ENCODE measurements at regions not wholly inside any gene's neighbourhood (a gene's known extent, or its start where the extent isn't known, plus 50 kb on each side); places are given as distances from the start of the nearest gene placed in this dataset.
"Not testable (repeated sequence)": the region's sequence is repeated elsewhere in the genome, so short reads cannot be mapped to it uniquely, and the experiment has no call there.

GRCh38 chr9:138215588-138215987, 338.0 kb downstream of the CACNA1B start:
- not testable (repeated sequence) for H3K36me3 Mint-ChIP-seq (ENCODE audit: unreplicated experiment); H3K4me3 Mint-ChIP-seq (ENCODE audit: unreplicated experiment); H3K27ac Mint-ChIP-seq (ENCODE audit: unreplicated experiment); H3K4me1 Mint-ChIP-seq (ENCODE audit: unreplicated experiment); H3K27me3 Mint-ChIP-seq (ENCODE audit: unreplicated experiment); DNase-seq (ENCODE audit: extremely low spot score, unreplicated experiment); H3K9me3 Mint-ChIP-seq (ENCODE audit: unreplicated experiment)

DNA sequence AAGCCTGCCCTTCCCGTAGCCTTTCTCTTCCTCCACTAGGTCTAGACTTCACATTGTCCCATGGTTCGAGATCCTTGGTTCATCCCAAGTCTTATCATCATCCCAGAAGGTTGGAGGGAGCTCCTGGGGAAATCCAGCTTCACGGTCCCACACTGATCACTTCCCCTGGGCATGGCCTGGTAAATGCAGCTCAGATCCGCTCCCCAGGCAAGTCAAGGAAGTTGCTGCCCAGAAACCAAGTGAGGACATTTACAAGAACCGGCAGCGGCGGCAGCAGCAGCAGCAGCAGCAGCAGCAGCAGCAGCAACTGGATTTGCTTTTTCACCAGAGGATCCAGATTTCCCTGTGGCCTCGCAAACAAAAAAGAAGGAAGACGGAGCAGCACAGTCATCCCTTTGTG, 339.2 kb downstream of the CACNA1B start:
- not testable (repeated sequence) for H3K27me3 Mint-ChIP-seq (ENCODE audit: unreplicated experiment); H3K4me3 Mint-ChIP-seq (ENCODE audit: unreplicated experiment); H3K36me3 Mint-ChIP-seq (ENCODE audit: unreplicated experiment); H3K9me3 Mint-ChIP-seq (ENCODE audit: unreplicated experiment); H3K27ac Mint-ChIP-seq (ENCODE audit: unreplicated experiment); H3K4me1 Mint-ChIP-seq (ENCODE audit: unreplicated experiment)
- DNase-seq (ENCODE audit: extremely low spot score, unreplicated experiment), result peak; percentile 67

- H3K27ac Mint-ChIP-seq (ENCODE audit: unreplicated experiment); H3K27me3 Mint-ChIP-seq (ENCODE audit: unreplicated experiment); H3K36me3 Mint-ChIP-seq (ENCODE audit: unreplicated experiment); H3K4me3 Mint-ChIP-seq (ENCODE audit: unreplicated experiment); H3K9me3 Mint-ChIP-seq (ENCODE audit: unreplicated experiment); H3K4me1 Mint-ChIP-seq (ENCODE audit: unreplicated experiment): not testable (repeated sequence)
- DNase-seq (ENCODE audit: extremely low spot score, unreplicated experiment), result peak; percentile 70
These were observed 339.8 kb downstream of the CACNA1B start for GRCh38 chr9:138217284-138217850.

DNA sequence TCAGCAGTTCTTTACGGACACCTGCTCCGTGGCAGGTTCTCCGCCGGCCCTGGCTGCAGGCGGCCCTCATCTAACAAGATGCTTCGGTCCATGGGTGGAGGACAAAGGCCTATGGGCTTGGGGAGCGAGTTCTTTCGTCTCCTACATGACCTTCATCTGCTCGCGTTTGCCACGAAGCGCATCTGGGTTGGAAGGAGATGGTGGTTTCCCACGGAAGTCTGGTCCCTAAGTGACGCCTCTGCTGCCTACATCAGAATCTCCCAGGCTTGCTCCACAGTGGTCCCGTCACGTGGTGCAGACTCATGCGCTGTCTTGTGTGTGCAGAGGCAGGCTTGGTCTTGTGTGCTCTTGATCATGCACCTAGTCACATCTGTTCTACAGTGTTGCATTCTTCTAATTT, 341.7 kb downstream of the CACNA1B start:
- not testable (repeated sequence) for H3K4me3 Mint-ChIP-seq (ENCODE audit: unreplicated experiment); H3K27me3 Mint-ChIP-seq (ENCODE audit: unreplicated experiment); H3K27ac Mint-ChIP-seq (ENCODE audit: unreplicated experiment); H3K36me3 Mint-ChIP-seq (ENCODE audit: unreplicated experiment); H3K4me1 Mint-ChIP-seq (ENCODE audit: unreplicated experiment); H3K9me3 Mint-ChIP-seq (ENCODE audit: unreplicated experiment)
- DNase-seq (ENCODE audit: extremely low spot score, unreplicated experiment), result peak; percentile 76

DNA sequence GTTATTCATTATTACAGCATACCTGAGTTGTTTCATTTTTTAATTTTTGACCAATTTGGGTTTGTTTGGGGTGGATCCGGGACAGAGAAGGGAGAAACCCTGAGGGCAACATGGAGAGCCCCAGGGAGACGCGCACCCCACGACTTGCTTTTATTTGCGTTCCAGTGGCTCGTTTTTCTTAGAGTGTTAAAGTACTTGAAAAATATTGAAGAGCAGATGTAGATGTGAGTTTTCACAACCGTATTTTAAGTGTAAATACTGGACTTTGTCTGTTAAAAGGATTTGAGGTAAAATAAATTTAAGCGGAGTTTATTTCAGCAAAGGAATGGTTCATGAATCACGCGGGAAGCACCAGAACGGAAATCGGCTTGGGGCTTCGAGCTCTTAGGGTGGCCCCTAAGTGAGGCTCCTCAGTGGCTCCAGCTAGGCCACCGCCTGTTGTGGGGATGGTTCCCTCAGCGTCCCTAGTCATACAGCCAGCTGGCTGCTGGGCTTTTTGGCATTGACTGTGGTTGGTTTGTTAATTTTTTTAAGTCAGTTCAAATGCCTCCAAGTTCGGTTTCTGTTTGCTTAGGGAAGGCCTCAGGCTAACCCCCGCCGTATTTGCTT, 344.0 kb downstream of the CACNA1B start:
- H3K36me3 Mint-ChIP-seq (ENCODE audit: unreplicated experiment); H3K9me3 Mint-ChIP-seq (ENCODE audit: unreplicated experiment); H3K4me1 Mint-ChIP-seq (ENCODE audit: unreplicated experiment); H3K27me3 Mint-ChIP-seq (ENCODE audit: unreplicated experiment); DNase-seq (ENCODE audit: extremely low spot score, unreplicated experiment); H3K27ac Mint-ChIP-seq (ENCODE audit: unreplicated experiment); H3K4me3 Mint-ChIP-seq (ENCODE audit: unreplicated experiment): not testable (repeated sequence)

DNA sequence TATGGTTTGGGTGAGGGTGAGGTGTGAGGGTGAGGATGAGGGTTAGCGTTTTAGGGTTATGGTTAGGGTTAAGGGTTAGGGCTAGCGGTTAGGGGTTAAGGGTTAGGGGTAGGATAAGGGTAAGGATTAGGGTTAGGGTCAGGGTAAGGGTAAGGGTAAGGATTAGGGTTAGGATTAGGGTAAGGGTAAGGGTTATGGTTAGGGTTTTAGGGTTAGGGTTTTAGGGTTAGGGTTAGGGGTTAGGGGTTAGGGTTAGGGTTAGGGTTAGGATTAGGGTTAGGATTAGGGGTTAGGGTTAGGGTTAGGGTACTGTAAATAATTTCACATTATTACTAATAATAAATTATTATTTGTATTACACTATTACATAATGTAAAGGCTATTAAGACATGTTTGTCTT, 359.5 kb downstream of the CACNA1B start:
- H3K4me1 Mint-ChIP-seq (ENCODE audit: unreplicated experiment); H3K36me3 Mint-ChIP-seq (ENCODE audit: unreplicated experiment); H3K4me3 Mint-ChIP-seq (ENCODE audit: unreplicated experiment); H3K27me3 Mint-ChIP-seq (ENCODE audit: unreplicated experiment); H3K27ac Mint-ChIP-seq (ENCODE audit: unreplicated experiment); DNase-seq (ENCODE audit: extremely low spot score, unreplicated experiment); H3K9me3 Mint-ChIP-seq (ENCODE audit: unreplicated experiment): not testable (repeated sequence)

GRCh38 chr9:138282903-138283302, 405.3 kb downstream of the CACNA1B start:
- not testable (repeated sequence) for H3K36me3 Mint-ChIP-seq (ENCODE audit: unreplicated experiment); H3K4me3 Mint-ChIP-seq (ENCODE audit: unreplicated experiment); H3K9me3 Mint-ChIP-seq (ENCODE audit: unreplicated experiment); H3K27me3 Mint-ChIP-seq (ENCODE audit: unreplicated experiment); H3K27ac Mint-ChIP-seq (ENCODE audit: unreplicated experiment); DNase-seq (ENCODE audit: extremely low spot score, unreplicated experiment); H3K4me1 Mint-ChIP-seq (ENCODE audit: unreplicated experiment)

Measured in osteocyte (in vitro differentiated cells).